ENCODE measurements at regions not wholly inside any gene's neighbourhood (a gene's known extent, or its start where the extent isn't known, plus 50 kb on each side); places are given as distances from the start of the nearest gene placed in this dataset.

DNA sequence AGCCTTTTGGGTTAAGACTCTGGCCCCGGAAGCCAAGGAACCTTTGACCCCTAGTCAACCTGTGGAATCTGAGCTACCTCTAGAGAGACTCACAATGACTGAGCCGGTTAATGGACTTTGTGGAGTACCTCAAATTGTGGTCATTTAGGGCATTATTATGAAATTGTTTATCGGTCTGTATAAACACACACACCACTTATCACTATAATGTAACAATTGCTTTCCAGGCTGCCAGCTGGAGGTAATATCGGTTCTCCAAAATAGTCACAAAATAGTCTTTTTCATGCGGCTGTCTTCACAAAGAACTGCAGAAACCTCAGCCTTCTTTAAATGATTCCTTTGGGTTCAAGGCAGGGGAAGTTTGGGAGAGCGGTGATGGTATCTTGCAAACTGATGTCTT, 144.2 kb downstream of the DACT1 start (continued):
- no peak for TF ChIP-seq KAT2A (conservative IDR thresholded peaks at IDR 0.05; ENCODE audit: control insufficient read depth, low read depth, low read length)

DNA sequence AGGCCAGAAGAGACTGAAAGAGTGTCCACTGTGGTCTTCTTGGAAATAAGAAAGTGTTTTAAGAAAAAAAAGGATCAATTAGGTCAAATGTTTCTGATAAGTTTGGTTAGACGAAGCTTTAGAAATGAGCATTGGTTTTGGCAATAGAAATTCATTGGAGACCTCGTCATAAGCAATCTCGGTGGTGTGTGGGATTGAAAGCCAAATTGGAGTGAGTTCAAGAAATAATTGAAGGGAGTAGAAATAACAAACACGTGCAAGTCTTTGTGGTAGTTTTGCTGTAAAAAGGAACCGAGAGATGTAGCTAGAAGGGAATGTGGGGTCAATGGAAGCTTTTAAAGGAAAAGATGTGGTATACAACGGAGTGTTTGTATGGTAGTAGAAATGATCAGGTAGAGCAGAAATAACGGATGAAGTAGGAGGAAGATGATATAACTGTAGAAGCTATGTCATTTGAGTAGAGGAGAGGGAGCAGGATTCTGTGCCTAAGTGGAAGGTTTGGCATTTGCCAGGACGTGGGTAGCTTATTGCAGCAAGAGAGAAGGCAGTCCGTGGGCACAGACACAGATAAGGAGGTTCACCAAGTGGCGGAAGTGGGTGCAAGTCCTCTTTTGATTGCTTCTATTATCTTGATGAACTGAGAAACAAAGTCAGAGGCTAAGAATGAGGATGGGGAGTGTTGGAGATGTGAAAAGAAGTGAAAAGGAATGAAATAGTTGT, 146.2 kb downstream of the DACT1 start:
- SMC1A ChIA-PET (ENCODE audit: uncharacterized antibody, unreplicated experiment), result interaction anchor here (1.1 to 1.2 kb wide), 3 partner anchors 11 to 283 kb away, joined by 3 read pairs; no protein-coding TSS in a partner anchor
- POLR2A ChIA-PET, result no interaction called here
- intact Hi-C loops (cut with micrococcal nuclease; ENCODE audit: unreplicated experiment) (no loop called here), in situ Hi-C loops (cut with MboI) (no loop called here)
- no peak overlapping the region for H3K27ac ChIP-seq (ENCODE audit: control insufficient read depth, insufficient read depth)
- no peak overlapping the region for H2AFZ ChIP-seq (ENCODE audit: control insufficient read depth, low read depth, low read length)
- CTCF ChIA-PET, result interaction anchor here (0.9 to 1.1 kb wide), 2 partner anchors 11 to 13 kb away, joined by 3 read pairs; no protein-coding TSS in a partner anchor
- no peaks in the 10 kb centered on the region; a peak in 1 of 4 replicates for H3K27me3 ChIP-seq (replicated peaks in 1 of 2; ENCODE audit: control insufficient read depth in 2 of 2, insufficient read depth in 2 of 2, low read length in 1 of 2)
- FAIRE-seq (no peak), DNase-seq (ENCODE audit: low read depth, low spot score) (no peak), ATAC-seq (no peak)
- H3K79me2 ChIP-seq (ENCODE audit: control insufficient read depth, insufficient read depth, low read length), result no peaks in the 10 kb centered on the region
- no peaks in the 10 kb centered on the region for H3K4me1 ChIP-seq (ENCODE audit: control insufficient read depth, insufficient read depth, low read length)
- RAD21 ChIA-PET (ENCODE audit: unreplicated experiment), result no interaction called here
- no peaks in the 10 kb centered on the region for H3K36me3 ChIP-seq (ENCODE audit: control insufficient read depth in 2 of 2, insufficient read depth in 2 of 2, low read length in 1 of 2)
- H3K9ac ChIP-seq (ENCODE audit: control insufficient read depth, insufficient read depth, low read length), result no peak overlapping the region
- H3K4me2 ChIP-seq (ENCODE audit: control insufficient read depth, insufficient read depth), result no peak overlapping the region
- H3K4me3 ChIP-seq, result no peak overlapping the region
- H4K20me1 ChIP-seq (ENCODE audit: control insufficient read depth, insufficient read depth), result no peaks in the 10 kb centered on the region
- 12% methylated on average over 10 of the region's 10 CpGs for WGBS (ENCODE audit: insufficient coverage, insufficient replicate concordance, low lambda C conversion rate, missing lambda C conversion rate)
- no TSS peak for BruUV-seq (replicated peaks)
- H3K9me3 ChIP-seq (replicated peaks; ENCODE audit: control insufficient read depth, insufficient read depth, low read length), result no peaks in the 10 kb centered on the region
- TF ChIP-seq BRCA1 (IDR thresholded peaks at IDR 0.05; ENCODE audit: low read depth, low read length) (no peak), RELA (IDR thresholded peaks at IDR 0.05; ENCODE audit: borderline replicate concordance, partially characterized antibody) (no peak), ATF7 (IDR thresholded peaks at IDR 0.05; ENCODE audit: low read depth) (no peak), RCOR1 (conservative IDR thresholded peaks at IDR 0.05; ENCODE audit: low read depth, low read length) (no peak), SMAD5 (IDR thresholded peaks at IDR 0.05; ENCODE audit: low read depth) (no peak), E2F4 (IDR thresholded peaks at IDR 0.05; ENCODE audit: low read depth, low read length) (no peak), ETV6 (conservative IDR thresholded peaks at IDR 0.05 in 1 of 2, IDR thresholded peaks at IDR 0.05 in 1 of 2; ENCODE audit: borderline replicate concordance in 1 of 2, low read depth in 1 of 2) (no peak), GABPA (IDR thresholded peaks at IDR 0.05; ENCODE audit: low read depth) (no peak), TAF1 (IDR thresholded peaks at IDR 0.05; ENCODE audit: borderline replicate concordance, low read depth, low read length) (no peak), GATAD2B (conservative IDR thresholded peaks at IDR 0.05; ENCODE audit: low read depth) (no peak), ATF3 (IDR thresholded peaks at IDR 0.05; ENCODE audit: borderline replicate concordance, extremely low read depth, low read depth, low read length) (no peak), CEBPB (IDR thresholded peaks at IDR 0.05; ENCODE audit: borderline replicate concordance in 1 of 2, low read depth in 2 of 2, low read length in 2 of 2) (no peak), NFYB (IDR thresholded peaks at IDR 0.05; ENCODE audit: insufficient read depth, low read depth, low read length) (no peak)
- TF ChIP-seq, protein P1, sequence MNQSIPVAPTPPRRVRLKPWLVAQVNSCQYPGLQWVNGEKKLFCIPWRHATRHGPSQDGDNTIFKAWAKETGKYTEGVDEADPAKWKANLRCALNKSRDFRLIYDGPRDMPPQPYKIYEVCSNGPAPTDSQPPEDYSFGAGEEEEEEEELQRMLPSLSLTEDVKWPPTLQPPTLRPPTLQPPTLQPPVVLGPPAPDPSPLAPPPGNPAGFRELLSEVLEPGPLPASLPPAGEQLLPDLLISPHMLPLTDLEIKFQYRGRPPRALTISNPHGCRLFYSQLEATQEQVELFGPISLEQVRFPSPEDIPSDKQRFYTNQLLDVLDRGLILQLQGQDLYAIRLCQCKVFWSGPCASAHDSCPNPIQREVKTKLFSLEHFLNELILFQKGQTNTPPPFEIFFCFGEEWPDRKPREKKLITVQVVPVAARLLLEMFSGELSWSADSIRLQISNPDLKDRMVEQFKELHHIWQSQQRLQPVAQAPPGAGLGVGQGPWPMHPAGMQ (IDR thresholded peaks at IDR 0.05; ENCODE audit: borderline replicate concordance), result no peak

Measured in GM12878 (cell line).